ENCODE measurements at regions not wholly inside any gene's neighbourhood (a gene's known extent, or its start where the extent isn't known, plus 50 kb on each side); places are given as distances from the start of the nearest gene placed in this dataset.

GRCh38 chr5:121755266-121755665, 96.4 kb upstream of the FTMT start:
- DNase-seq: no peak

GRCh38 chr5:121757753-121758152, 93.9 kb upstream of the FTMT start:
- DNase-seq: no peak

- no peak for DNase-seq
These were observed 93.1 kb upstream of the FTMT start for GRCh38 chr5:121758615-121759014.

DNA sequence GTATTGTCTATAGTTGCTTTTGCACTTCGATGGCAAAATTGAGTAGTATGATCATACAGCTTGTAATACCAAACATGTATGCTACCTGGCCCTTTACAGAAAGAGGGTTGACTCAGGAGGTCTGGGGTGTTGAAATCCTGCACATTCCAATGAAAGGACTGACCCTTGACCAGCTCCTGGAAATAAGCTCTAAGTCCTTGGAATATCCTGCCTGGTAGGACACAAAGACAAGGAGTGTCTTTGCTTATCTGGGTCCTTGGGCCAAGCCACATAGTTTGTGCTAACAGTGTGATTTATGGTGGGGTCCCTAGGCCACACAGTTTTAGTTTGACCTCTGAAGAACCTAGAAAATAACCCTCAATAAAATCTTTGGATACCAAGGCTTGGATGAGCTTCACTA, 89.3 kb upstream of the FTMT start:
- DNase-seq: no peak

DNA sequence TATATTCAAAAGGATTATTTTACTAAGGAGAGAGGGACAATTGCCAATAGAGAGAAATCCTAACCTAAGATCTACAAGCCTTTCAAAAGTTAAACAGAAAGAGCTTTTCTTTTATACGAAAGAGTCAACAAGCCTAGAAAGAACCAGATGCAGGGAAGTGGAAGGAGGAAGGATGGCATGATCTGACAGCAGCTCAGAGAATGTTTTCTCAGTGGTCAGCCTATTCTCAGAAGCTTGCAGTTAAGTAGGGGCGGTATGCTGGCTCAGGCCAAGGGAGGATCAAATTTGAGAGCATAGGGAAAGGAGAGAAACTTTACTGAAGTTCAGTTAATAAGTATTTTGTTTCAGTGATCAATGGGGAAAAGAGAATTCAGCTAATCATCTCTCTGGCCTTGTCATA, 88.0 kb upstream of the FTMT start:
- no peak for DNase-seq

- DNase-seq: no peak
These were observed 71.3 kb upstream of the FTMT start for GRCh38 chr5:121780406-121780805.

DNA sequence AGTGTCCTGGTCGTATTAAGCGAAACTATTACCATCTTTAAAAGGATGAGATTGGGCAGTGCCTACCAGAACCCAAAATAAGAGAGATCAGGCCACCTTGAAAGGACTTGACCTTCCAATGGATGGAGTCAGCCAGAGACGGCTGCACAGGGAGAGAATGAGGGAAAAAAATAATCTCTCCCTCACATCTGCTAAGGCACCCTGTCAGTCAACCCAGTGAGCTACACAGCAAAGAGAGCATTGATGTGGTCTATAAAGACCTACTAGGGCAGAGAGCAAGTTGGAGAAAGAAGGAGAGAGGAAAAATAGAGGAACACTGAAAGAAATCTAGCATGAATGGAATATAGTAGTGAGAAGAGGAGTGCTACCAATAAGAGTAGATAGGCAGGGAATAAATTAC, 68.0 kb upstream of the FTMT start:
- no peak for DNase-seq

- DNase-seq: no peak
These were observed 57.9 kb upstream of the FTMT start for GRCh38 chr5:121793791-121794190.

- no peak for DNase-seq
These were observed 56.2 kb upstream of the FTMT start for GRCh38 chr5:121795511-121795910.

DNA sequence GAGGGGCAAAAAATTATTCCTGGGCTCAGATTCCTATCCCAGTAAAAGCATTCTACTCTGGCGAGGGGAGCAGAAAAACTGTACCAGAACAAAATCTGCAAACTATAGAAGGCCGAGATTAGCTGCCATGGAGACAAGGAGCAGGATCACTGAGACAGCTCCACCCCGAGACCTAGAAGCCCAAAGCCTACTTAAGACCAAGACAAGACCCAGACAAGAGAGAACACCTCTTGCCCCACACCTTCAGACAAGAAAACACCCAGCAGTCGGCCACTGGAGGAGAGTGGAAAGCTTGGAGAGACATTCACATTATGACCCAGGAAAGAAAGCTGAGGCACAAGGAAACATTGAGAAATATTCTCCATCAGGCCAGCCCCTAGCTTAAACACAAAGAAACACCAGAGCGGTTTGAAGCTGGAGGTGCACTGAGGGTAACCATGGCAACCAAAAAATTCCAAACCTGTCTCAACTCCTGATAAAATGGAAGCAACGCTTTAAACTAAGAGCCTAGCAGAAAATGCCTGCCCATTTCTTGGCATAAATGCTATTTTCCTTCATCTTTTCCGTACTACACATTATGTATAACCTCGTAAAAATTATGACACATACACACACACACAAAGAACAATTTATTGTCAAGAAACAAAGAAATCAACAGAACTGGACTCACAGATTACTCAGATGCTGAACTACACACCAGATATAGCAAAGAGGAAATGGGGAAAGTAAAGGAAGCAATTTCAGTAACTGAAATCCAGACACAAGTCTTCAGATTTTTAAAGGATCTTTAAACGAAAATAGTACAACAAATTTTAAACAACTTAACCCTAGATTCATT, 53.8 kb upstream of the FTMT start:
- DNase-seq: no peak

All from islet precursor cell (in vitro differentiated cells).